SHP77 treated with DMSO at 0.1 percent for 48 hours (cell line): ENCODE measurements at regions not wholly inside any gene's neighbourhood (a gene's known extent, or its start where the extent isn't known, plus 50 kb on each side); places are given as distances from the start of the nearest gene placed in this dataset.
A peak's percentile ranks its signal among the peaks of the same experiment; 100 is the strongest.

Experiments
- DNase-seq: peaks from one replicate; lab custom pipeline; 2025; lab: John Stamatoyannopoulos, UW

GRCh38 chr5:159758189-159758588, 158.1 kb upstream of the ADRA1B start:
- no peak for DNase-seq

GRCh38 chr5:159759791-159760290, 156.4 kb upstream of the ADRA1B start:
- no peak for DNase-seq

- no peak for DNase-seq
Observed at GRCh38 chr5:159762921-159763320, 153.4 kb upstream of the ADRA1B start.

- DNase-seq = no peak
Observed at GRCh38 chr5:159763562-159763961, 152.7 kb upstream of the ADRA1B start.

- no peak for DNase-seq
Observed at GRCh38 chr5:159764283-159765134, 151.8 kb upstream of the ADRA1B start.

- DNase-seq = no peak
Observed at GRCh38 chr5:159765135-159765433, 151.2 kb upstream of the ADRA1B start.

- no peak for DNase-seq
Observed at GRCh38 chr5:159765760-159766517, 150.3 kb upstream of the ADRA1B start.

GRCh38 chr5:159768243-159768642, 148.0 kb upstream of the ADRA1B start:
- no peak for DNase-seq

GRCh38 chr5:159772698-159773061, 143.6 kb upstream of the ADRA1B start:
- DNase-seq = no peak

- DNase-seq = peak; percentile 12
Observed at GRCh38 chr5:159773062-159773924, 143.0 kb upstream of the ADRA1B start.

GRCh38 chr5:159774476-159775031, 141.7 kb upstream of the ADRA1B start:
- no peak for DNase-seq

GRCh38 chr5:159775890-159776289, 140.4 kb upstream of the ADRA1B start:
- no peak for DNase-seq

GRCh38 chr5:159777049-159777660, 139.1 kb upstream of the ADRA1B start:
- no peak for DNase-seq

- no peak for DNase-seq
Observed at GRCh38 chr5:159779481-159779880, 136.8 kb upstream of the ADRA1B start.

- no peak for DNase-seq
Observed at GRCh38 chr5:159780246-159780645, 136.0 kb upstream of the ADRA1B start.

GRCh38 chr5:159781626-159782157, 134.6 kb upstream of the ADRA1B start:
- DNase-seq = no peak

GRCh38 chr5:159782197-159782994, 133.9 kb upstream of the ADRA1B start:
- DNase-seq = no peak

GRCh38 chr5:159782995-159783300, 133.3 kb upstream of the ADRA1B start:
- no peak for DNase-seq

- no peak for DNase-seq
Observed at GRCh38 chr5:159783726-159784247, 132.5 kb upstream of the ADRA1B start.

GRCh38 chr5:159784993-159785392, 131.3 kb upstream of the ADRA1B start:
- DNase-seq = no peak
